Natural killer cell treated with Interleukin-12 subunit alpha and Interleukin-12 subunit beta and Interleukin-15 and Interleukin-18, amount 100 ng/mL, for 72 hours (primary cell): ENCODE measurements at regions not wholly inside any gene's neighbourhood (a gene's known extent, or its start where the extent isn't known, plus 50 kb on each side); places are given as distances from the start of the nearest gene placed in this dataset.

Experiments used
- ATAC-seq, 2 donors: fragments of 150-1000 bp; cut with Tn5 transposase in 1 of 2; sonication (Bioruptor Pico), chemical (Tn5 transposase) in 1 of 2; 2 replicates each; pipeline ENCODE4 v1.10.0; 2021
- DNase-seq: peaks from one replicate; pipeline ENCODE4 v3.0.0; 2022; ENCODE audit warnings: low spot score
- H3K27ac Mint-ChIP-seq, 2 donors: 1 replicate in 1 of 2; 2 replicates in 1 of 2; pipeline ENCODE4 v1.8.0; 2022; ENCODE audit warnings: mixed read lengths in 2 of 2, mild to moderate bottlenecking in 1 of 2, moderate library complexity in 1 of 2
- H3K27me3 Mint-ChIP-seq, 2 donors: 1 replicate in 1 of 2; 2 replicates in 1 of 2; pipeline ENCODE4 v1.8.0; 2022; ENCODE audit warnings: mixed read lengths in 2 of 2
- H3K36me3 Mint-ChIP-seq: one replicate; pipeline ENCODE4 v1.8.0; 2022; ENCODE audit warnings: mixed read lengths
- H3K4me1 Mint-ChIP-seq, 2 donors: 1 replicate in 1 of 2; 2 replicates in 1 of 2; pipeline ENCODE4 v1.8.0; 2022; ENCODE audit warnings: low read depth in 2 of 2, mixed read lengths in 2 of 2, mild to moderate bottlenecking in 1 of 2
- H3K4me3 Mint-ChIP-seq: one replicate; pipeline ENCODE4 v1.8.0; 2022; ENCODE audit warnings: mixed read lengths
- H3K9me3 Mint-ChIP-seq: 2 replicates; pipeline ENCODE4 v1.8.0; 2022; ENCODE audit warnings: mixed read lengths

DNA sequence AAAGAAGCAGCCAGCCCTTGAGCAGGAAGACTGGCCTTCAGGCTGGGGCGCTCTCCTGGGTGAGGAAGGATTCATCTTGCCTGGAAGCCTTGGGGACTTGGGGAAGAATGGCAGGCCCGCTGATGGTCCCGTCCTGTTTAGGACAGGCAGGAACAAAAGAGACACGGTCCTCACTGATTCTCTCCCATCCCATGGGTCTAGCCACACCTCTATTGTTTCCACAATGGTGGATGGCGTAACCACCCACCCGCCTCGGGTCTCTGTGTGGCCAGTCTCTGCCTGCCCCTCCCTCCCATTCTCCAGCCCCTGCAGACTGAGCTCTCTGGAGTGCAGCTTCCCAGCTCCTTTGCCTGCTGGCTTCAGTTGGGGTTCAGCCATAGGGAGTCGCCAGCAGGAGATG lies 284.3 kb downstream of the UACA start:
- peaks cover 38 to 42% of the 10 kb centered on the region in 2 donors for H3K27me3 Mint-ChIP-seq
- DNase-seq (no peak), ATAC-seq (no peak)
- peaks cover 12% of the 10 kb centered on the region for H3K36me3 Mint-ChIP-seq
- no peaks in the 10 kb centered on the region for H3K9me3 Mint-ChIP-seq
- H3K4me3 Mint-ChIP-seq, result peak overlapping the region; percentile 63
- peaks cover 43 to 65% of the 10 kb centered on the region in 2 donors for H3K4me1 Mint-ChIP-seq
- peak overlapping the region in 1 of 2 donors; percentile 40 for H3K27ac Mint-ChIP-seq

DNA sequence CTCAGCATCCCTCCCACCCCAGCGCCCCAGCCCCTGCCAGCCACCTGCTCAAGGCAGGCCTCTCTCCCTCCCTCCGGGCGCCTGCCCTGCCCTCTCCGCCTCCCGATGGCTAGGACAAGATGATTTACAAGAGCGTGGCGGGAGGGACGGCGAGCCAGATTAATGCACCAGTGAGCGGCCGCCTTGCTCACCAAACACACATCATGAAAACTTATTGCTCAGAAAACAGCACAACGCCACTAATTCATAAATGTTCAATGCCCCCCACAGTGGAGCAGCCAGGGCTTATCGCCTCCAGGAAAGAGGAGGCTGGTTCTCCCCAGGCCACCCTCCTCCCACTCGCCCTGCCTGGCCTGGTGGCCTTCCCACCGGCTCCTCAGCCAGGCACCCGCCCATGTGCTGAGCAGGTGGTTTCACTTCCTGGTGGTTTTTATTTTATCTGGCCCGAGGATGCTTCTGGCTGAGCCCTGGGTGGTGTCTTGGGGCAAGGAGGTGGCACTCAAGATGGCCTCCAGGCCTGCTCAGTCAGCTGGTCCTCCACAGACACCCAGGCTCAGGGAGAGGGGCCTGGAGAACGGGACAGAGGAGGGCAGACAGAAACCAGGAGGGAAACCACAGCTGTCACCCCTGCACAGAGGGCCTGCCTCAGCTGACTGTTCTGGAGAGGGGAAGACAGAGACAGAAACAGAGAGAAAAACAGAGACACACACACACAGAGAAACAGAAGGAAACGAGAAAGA lies 284.9 kb downstream of the UACA start:
- peaks cover 42 to 63% of the 10 kb centered on the region in 2 donors for H3K4me1 Mint-ChIP-seq
- H3K27me3 Mint-ChIP-seq, result peaks cover 31 to 38% of the 10 kb centered on the region in 2 donors
- ATAC-seq (no peak), DNase-seq (peak; percentile 54)
- no peaks in the 10 kb centered on the region for H3K9me3 Mint-ChIP-seq
- peak overlapping the region in 1 of 2 donors; percentile 40 for H3K27ac Mint-ChIP-seq
- H3K4me3 Mint-ChIP-seq, result peak overlapping the region; percentile 63
- peaks cover 12% of the 10 kb centered on the region for H3K36me3 Mint-ChIP-seq

DNA sequence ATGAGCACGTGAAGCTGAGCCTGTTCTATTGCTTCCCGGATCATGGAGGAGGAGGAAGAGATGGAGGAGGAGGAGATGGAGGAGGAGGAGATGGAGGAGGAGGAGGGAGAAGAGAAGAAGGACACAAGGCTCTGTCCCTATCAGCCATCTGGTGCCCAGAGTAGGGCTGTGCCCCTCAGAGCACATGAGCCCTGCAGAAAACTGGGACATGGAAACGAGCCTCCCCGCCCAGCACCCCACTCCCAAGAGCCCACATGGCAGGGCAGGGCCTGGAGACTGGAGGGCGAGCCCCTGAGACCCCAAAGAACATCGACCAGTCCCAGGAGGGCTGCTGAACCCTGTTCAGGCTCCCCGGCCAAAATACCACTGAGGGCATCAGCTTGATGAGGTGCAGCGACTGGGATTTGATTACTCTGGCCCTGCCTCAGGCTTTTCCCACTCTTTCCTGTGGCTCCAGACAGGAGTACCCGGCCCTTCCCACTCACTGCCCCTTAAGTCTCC lies 285.6 kb downstream of the UACA start:
- H3K9me3 Mint-ChIP-seq, result no peaks in the 10 kb centered on the region
- DNase-seq (no peak), ATAC-seq (no peak)
- peak overlapping the region in 1 of 2 donors; percentile 26 for H3K27ac Mint-ChIP-seq
- peaks cover 42 to 59% of the 10 kb centered on the region in 2 donors for H3K4me1 Mint-ChIP-seq
- H3K27me3 Mint-ChIP-seq, result peaks cover 25 to 34% of the 10 kb centered on the region in 2 donors
- H3K36me3 Mint-ChIP-seq, result peaks cover 12% of the 10 kb centered on the region
- H3K4me3 Mint-ChIP-seq, result no peak overlapping the region

DNA sequence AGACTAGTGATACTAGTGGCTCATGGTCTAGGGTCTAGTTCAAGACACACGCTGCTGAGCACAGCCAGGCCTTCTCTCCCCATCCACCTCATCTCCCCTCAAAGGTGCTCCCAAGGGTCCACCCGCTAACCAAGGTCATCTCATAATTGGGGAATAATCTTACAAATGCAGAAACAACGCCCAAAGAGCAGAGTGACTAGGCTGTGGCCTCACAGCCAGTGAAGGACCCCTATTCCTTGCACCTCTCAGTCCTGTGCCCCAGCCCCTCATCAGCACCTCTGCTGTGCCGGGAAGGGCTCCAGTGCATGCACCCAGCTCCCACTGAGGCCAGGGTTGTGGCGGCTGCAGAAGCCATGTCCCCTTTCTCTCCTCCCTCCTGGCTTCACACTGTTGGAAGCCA lies 286.9 kb downstream of the UACA start:
- H3K4me3 Mint-ChIP-seq, result peak overlapping the region; percentile 10
- peak overlapping the region in 1 of 2 donors; percentile 55 for H3K27ac Mint-ChIP-seq
- H3K36me3 Mint-ChIP-seq, result peaks cover 6% of the 10 kb centered on the region
- H3K4me1 Mint-ChIP-seq, result peaks cover 35 to 50% of the 10 kb centered on the region in 2 donors
- no peaks in the 10 kb centered on the region for H3K9me3 Mint-ChIP-seq
- no peak for DNase-seq
- ATAC-seq, result no peak
- H3K27me3 Mint-ChIP-seq, result peaks cover 26 to 33% of the 10 kb centered on the region in 2 donors

DNA sequence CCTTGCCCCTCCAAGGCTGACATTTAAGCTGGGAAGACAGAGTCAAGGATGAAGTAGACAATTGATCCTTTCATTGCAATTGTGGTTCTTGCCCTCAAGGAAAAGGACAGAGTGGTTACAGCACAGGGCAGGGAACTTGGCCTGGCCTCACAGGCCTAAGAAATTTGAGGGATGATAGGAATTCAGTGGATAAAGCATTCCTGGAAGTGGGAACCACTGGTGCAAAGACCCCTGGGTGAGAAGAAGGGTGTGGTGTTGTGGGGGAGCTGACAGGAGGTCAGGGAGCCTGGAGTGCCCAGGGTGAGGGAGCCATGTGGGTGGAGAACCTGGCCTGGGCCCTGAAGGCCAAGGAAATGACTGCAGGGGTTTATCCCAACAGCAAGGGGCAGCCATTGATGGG lies 287.4 kb downstream of the UACA start:
- no peaks in the 10 kb centered on the region for H3K9me3 Mint-ChIP-seq
- H3K27ac Mint-ChIP-seq, result peak overlapping the region; percentile 55 to 58
- DNase-seq, result no peak
- ATAC-seq, result no peak
- peak overlapping the region; percentile 62 for H3K4me3 Mint-ChIP-seq
- peaks cover 35 to 50% of the 10 kb centered on the region in 2 donors for H3K4me1 Mint-ChIP-seq
- H3K36me3 Mint-ChIP-seq, result peaks cover 6% of the 10 kb centered on the region
- peaks cover 26 to 36% of the 10 kb centered on the region in 2 donors for H3K27me3 Mint-ChIP-seq

DNA sequence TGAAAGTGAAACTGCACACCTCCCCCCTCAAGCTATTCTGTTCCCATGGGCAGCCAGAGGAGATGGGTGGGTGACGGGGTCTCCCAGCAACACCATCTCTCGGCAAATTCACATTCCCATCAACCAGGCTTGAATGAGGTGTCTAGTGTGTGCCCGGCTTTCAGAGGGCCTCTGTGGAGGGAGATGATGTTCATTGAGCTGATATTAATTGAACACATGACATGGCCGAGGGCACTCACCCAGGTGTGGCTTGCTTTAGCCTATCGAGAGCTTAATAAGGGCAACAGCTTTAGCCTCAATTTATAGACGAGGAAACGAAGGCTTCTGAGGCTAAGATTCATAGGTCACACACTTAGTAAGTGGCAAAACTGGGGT lies 288.0 kb downstream of the UACA start:
- H3K27ac Mint-ChIP-seq, result peak overlapping the region; percentile 55 to 58
- no peaks in the 10 kb centered on the region for H3K9me3 Mint-ChIP-seq
- no peak for DNase-seq
- peak overlapping the region; percentile 62 for H3K4me3 Mint-ChIP-seq
- H3K4me1 Mint-ChIP-seq, result peaks cover 32 to 47% of the 10 kb centered on the region in 2 donors
- peaks cover 6% of the 10 kb centered on the region for H3K36me3 Mint-ChIP-seq
- H3K27me3 Mint-ChIP-seq, result peaks cover 26 to 36% of the 10 kb centered on the region in 2 donors
- ATAC-seq, result no peak

DNA sequence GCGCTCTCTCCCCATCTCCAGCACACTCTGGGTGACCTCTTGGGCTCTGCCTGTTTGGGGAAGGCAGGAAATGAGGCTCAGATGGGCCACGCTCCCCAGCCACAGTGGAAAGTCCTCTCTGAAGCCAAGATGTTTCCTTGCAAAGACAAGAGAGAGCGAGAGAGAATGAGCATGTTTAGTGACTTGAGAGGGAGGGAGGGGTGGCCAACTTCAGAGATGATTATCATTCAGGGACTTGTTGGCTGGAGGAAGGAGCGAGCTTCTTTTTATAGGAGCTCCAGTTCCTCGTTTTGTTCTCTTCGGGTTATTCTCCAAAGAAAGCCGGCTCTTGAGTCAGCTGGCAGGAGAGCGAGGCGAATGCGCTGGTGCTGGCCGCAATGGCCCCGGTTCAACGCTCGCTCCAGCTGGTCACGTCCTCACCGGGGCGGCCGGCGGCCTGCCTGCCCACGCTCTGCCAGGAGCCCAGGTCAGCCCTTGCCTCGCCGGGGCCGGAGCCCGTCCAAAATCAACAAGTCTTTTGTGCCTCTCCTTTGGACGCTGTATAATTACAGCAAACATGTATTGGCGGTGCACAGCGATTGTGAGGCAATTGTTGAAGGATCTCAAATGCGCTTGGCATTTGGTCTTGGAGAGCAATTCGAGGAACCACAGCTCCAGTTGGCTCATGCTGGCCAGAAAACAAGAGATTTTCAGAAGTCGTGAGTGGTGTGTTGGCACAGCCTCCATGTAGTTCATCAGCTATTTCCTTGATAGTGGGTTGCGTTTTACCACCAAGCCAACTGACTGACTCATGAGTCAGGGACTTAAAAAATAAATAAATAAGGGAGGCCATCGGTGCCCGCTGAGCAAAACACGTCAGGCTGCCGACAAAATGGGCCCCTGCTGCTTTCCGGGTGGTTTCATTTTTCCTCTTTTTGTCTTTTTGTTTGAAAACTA lies 288.6 kb downstream of the UACA start:
- no peaks in the 10 kb centered on the region for H3K9me3 Mint-ChIP-seq
- peak overlapping the region in 1 of 2 donors; percentile 55 for H3K27ac Mint-ChIP-seq
- H3K4me3 Mint-ChIP-seq, result peak overlapping the region; percentile 62
- peaks cover 6% of the 10 kb centered on the region for H3K36me3 Mint-ChIP-seq
- ATAC-seq, result peak; percentile 76 to 81
- DNase-seq, result peak; percentile 74
- peaks cover 32 to 41% of the 10 kb centered on the region in 2 donors for H3K27me3 Mint-ChIP-seq
- H3K4me1 Mint-ChIP-seq, result peaks cover 25 to 41% of the 10 kb centered on the region in 2 donors

DNA sequence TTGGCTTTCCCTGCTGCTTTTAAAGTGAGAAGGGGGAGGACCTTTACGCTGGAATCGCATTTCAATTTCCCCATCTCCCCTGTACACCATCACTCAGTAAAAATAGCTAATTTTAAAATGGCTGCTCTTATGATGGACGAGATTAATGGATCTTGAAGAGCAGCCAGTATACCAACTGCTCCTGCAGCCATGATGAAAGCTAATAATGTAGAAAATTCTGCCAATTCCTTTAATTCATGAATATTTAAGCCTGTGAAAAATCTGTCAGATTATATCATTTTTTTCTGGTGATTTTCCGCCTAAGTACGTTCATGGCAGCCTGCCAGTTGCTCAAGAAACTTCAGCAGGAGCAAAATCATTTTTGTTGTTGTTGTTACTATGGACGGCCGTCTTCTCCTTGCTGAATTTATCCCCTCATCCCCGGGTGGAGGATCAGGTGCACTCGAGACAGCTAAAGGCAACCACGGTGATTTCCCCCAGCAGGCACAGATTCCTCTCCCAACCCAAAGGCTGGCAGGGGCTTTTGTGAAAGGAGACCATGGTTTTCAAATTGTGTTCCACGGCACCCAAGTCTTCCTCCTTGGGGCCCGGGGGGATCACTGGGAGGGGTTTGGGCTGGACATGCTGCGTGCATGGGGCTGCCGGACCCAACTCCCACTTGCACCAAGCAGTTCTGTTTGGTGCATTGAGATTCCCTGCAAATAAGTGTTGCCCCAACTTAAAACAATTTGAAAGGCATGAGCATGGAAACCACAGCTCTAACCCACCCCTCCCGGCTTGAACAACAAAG lies 289.6 kb downstream of the UACA start:
- Mint-ChIP-seq H3K27me3 (peaks cover 37 to 47% of the 10 kb centered on the region in 2 donors), H3K4me3 (peak overlapping the region; percentile 62), H3K4me1 (peaks cover 23 to 37% of the 10 kb centered on the region in 2 donors), H3K36me3 (peaks cover 3% of the 10 kb centered on the region), H3K9me3 (no peaks in the 10 kb centered on the region), H3K27ac (no peak overlapping the region)
- peak; percentile 41 for DNase-seq
- no peak for ATAC-seq

DNA sequence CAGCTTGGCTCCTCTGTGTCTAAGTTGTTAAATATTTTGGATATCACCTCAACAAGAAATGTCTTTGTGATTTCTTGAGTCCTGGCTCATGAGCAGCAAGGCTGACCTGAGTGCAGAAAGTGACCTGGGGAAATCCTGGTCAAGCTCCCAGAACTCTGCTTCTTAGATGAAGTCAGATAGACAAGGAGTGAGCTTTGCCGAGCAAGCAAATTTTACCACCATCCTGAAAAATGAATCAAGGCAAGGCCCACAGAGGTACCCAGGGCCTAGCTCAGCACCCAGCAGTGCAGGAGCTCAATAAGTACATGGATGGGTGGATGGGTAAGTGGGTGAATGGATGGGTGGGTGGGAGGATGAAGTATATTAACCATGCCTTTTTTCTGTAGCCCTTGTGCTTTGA lies 291.8 kb downstream of the UACA start:
- ATAC-seq, result no peak
- Mint-ChIP-seq H3K9me3 (no peaks in the 10 kb centered on the region), H3K27me3 (peaks cover 44 to 50% of the 10 kb centered on the region in 2 donors)

DNA sequence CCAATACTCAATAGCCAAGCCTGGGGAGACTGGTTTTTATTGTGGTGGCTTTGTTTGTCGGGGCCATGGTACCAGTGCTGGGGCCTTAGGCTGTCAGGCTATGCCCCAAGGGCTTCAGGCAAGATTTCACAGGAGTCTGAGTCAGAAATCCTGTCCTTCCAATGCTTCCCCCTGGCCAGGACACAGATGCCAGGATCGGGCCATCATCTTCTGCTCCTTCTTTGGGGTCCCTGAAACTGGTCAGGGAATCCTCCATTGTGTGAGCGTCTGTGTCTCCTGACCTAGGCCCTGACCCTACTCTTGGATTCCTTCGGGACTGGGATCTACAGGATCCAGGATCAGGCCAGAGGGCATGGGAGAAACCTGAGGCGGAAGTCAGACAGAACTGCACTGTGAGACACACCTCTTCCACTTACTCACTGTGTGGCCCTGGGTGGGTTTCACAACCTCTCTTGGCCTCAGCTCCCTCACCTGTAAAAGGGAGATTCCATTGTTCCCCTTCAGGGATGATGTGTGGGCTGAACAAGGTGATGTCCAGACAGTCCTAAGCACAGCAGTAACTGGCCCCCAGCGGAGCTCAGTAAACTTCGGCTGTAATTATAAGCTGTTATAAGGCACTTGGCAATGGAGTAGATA lies 292.7 kb downstream of the UACA start:
- Mint-ChIP-seq H3K9me3 (no peaks in the 10 kb centered on the region), H3K36me3 (no peaks in the 10 kb centered on the region), H3K27ac (no peak overlapping the region), H3K4me1 (peaks cover 16 to 25% of the 10 kb centered on the region in 2 donors), H3K4me3 (no peak overlapping the region), H3K27me3 (peaks cover 40 to 47% of the 10 kb centered on the region in 2 donors)
- ATAC-seq (no peak), DNase-seq (peak; percentile 35)

More for the DNA sequence above, 291.8 kb downstream of the UACA start:
- H3K27ac Mint-ChIP-seq, result no peak overlapping the region
- peaks cover 20 to 33% of the 10 kb centered on the region in 2 donors for H3K4me1 Mint-ChIP-seq
- no peaks in the 10 kb centered on the region for H3K36me3 Mint-ChIP-seq
- H3K4me3 Mint-ChIP-seq, result no peak overlapping the region
- no peak for DNase-seq

DNA sequence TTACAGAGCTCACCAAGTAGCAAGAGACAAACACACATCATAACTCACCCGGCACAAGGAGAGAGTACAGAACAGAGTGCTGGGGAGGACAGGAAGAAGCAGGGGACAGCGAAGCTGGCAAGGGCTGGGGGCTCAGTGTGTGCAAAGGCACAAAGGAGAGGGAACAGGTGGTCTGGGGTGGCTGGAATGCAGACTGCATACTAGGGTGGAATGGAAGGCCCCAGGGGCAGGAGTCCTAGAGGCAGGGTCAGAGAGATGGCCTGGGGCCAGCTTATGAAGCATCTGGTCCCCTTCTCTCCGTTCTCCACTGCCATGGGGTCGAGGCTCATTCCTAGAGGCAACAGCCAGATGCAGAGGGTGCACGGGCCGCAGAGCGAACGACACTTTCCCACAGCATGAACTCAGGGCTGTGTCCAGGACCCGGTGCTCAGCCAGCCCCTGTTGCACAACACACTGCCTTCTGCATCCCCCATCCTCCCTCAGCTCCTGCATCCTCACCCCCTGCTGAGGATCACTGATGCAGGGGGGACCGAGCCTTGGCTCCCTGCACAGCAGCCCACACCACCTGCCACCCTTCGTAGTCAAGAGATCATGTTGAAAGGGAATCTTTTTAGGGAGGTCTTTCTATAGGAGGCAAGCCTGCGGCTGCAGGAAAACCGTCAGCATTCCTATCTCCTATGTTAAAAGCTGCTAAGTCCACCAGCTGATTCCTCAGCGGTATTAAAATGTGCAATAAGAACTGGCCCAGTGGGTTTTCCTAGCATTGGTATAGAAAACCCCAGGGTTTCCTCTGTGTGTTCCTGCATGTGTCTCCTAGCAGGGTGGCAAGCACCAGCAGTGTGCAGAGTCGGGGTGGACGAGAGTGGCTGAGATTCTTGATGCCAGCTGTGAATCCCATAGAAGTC lies 293.5 kb downstream of the UACA start:
- Mint-ChIP-seq H3K9me3 (no peaks in the 10 kb centered on the region), H3K27me3 (peaks cover 45 to 49% of the 10 kb centered on the region in 2 donors), H3K36me3 (no peaks in the 10 kb centered on the region), H3K4me1 (peaks cover 10 to 17% of the 10 kb centered on the region in 2 donors), H3K27ac (no peak overlapping the region), H3K4me3 (no peak overlapping the region)
- DNase-seq, result peak; percentile 54
- ATAC-seq, result no peak

DNA sequence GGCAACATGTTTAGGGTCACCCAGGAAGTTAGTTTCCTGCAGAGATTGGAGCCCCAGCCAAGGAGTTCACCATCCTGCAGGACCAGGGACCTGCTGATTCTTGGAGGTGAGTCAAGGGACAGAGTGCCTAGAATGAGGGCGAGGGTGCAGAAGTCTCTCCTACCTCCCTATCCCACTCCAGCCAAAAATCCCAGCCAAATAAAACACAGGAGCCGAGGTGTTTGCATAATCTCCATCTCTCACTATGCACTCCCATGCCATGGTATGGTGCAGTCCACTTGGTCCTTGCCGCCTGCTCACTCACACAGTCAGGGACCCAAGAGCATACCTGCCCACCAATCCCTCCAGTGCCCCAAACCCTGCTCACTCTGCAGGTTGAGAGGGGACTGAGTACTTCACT lies 294.2 kb downstream of the UACA start:
- peaks cover 5 to 10% of the 10 kb centered on the region in 2 donors for H3K4me1 Mint-ChIP-seq
- H3K36me3 Mint-ChIP-seq, result no peaks in the 10 kb centered on the region
- no peak for ATAC-seq
- no peaks in the 10 kb centered on the region for H3K9me3 Mint-ChIP-seq
- DNase-seq, result no peak
- H3K4me3 Mint-ChIP-seq, result no peak overlapping the region
- H3K27me3 Mint-ChIP-seq, result peaks cover 47 to 53% of the 10 kb centered on the region in 2 donors
- H3K27ac Mint-ChIP-seq, result no peak overlapping the region
